Eye (tissue), 1 donor: ENCODE measurements at regions not wholly inside any gene's neighbourhood (a gene's known extent, or its start where the extent isn't known, plus 50 kb on each side); places are given as distances from the start of the nearest gene placed in this dataset.

ENCODE experiments used
- DNase-seq: peaks from one replicate; pipeline ENCODE4 v3.0.0-alpha.2; 2015

- DNase-seq: no peak
Observed at GRCh38 chr7:18081617-18082016, 54.0 kb upstream of the PRPS1L1 start.

- DNase-seq: no peak
Observed at GRCh38 chr7:18082169-18082568, 54.5 kb upstream of the PRPS1L1 start.

GRCh38 chr7:18086165-18087025 is 58.7 kb upstream of the PRPS1L1 start:
- peak; percentile 72 for DNase-seq

- DNase-seq: peak; percentile 67
Observed at GRCh38 chr7:18087026-18087686, 59.5 kb upstream of the PRPS1L1 start.

GRCh38 chr7:18087687-18088078 is 60.0 kb upstream of the PRPS1L1 start:
- peak; percentile 59 for DNase-seq

GRCh38 chr7:18096087-18096486 is 68.4 kb upstream of the PRPS1L1 start:
- no peak for DNase-seq

GRCh38 chr7:18102576-18102975 is 74.9 kb upstream of the PRPS1L1 start:
- no peak for DNase-seq

- DNase-seq: no peak
Observed at GRCh38 chr7:18103436-18104218, 76.0 kb upstream of the PRPS1L1 start.

GRCh38 chr7:18109762-18110161 is 82.1 kb upstream of the PRPS1L1 start:
- DNase-seq: no peak

- DNase-seq: no peak
Observed at GRCh38 chr7:18116661-18117060, 89.0 kb upstream of the PRPS1L1 start.

- no peak for DNase-seq
Observed at GRCh38 chr7:18117482-18117881, 89.8 kb upstream of the PRPS1L1 start.

GRCh38 chr7:18119985-18120384 is 92.3 kb upstream of the PRPS1L1 start:
- DNase-seq: peak; percentile 16

GRCh38 chr7:18123508-18124239 is 96.0 kb upstream of the PRPS1L1 start:
- DNase-seq: no peak

GRCh38 chr7:18125476-18125875 is 97.8 kb upstream of the PRPS1L1 start:
- DNase-seq: peak; percentile 61

GRCh38 chr7:18126281-18126680 is 98.6 kb upstream of the PRPS1L1 start:
- no peak for DNase-seq

GRCh38 chr7:18128846-18129245 is 101.2 kb upstream of the PRPS1L1 start:
- DNase-seq: peak; percentile 16

GRCh38 chr7:18132811-18133210 is 105.2 kb upstream of the PRPS1L1 start:
- no peak for DNase-seq

- DNase-seq: no peak
Observed at GRCh38 chr7:18133921-18134320, 106.3 kb upstream of the PRPS1L1 start.

- DNase-seq: peak; percentile 26
Observed at GRCh38 chr7:18140943-18141342, 113.3 kb upstream of the PRPS1L1 start.

GRCh38 chr7:18144166-18144565 is 116.5 kb upstream of the PRPS1L1 start:
- DNase-seq: no peak

GRCh38 chr7:18145160-18145559 is 117.5 kb upstream of the PRPS1L1 start:
- no peak for DNase-seq

GRCh38 chr7:18151422-18151821 is 123.8 kb upstream of the PRPS1L1 start:
- no peak for DNase-seq
